PC-3 (cell line): ENCODE measurements at regions not wholly inside any gene's neighbourhood (a gene's known extent, or its start where the extent isn't known, plus 50 kb on each side); places are given as distances from the start of the nearest gene placed in this dataset.

ENCODE experiments used
- ATAC-seq: fragments of 200-7000 bp; cut with Tn5 transposase; 2 replicates; pipeline ENCODE4 v1.9.1; 2020; ENCODE audit warnings: mild to moderate bottlenecking, moderate library complexity
- BruUV-seq: library from RNA; stranded (reverse); fragments of 400-500 nt; replicated peaks from 2 replicates; lab custom pipeline; 2021; lab: Mats Ljungman, UMichigan
- CTCF ChIA-PET: fragments of 300-600 bp; sonication (Branson Sonifier 250); formaldehyde crosslinking; loops from one replicate; lab custom pipeline; 2022; ENCODE audit warnings: antibody characterized with exemption; lab: Charles Lee
- POLR2A ChIA-PET: fragments of 300-600 bp; sonication (Branson Sonifier 250); formaldehyde crosslinking; loops from one replicate; lab custom pipeline; 2022; ENCODE audit warnings: antibody characterized with exemption; ENCODE audit not compliant: unreplicated experiment; lab: Charles Lee
- DNase-seq: peaks from one replicate; pipeline ENCODE4 v3.0.0-alpha.2; 2015
- H2AFZ ChIP-seq: fragments of 300-600 bp; sonication (generic); 2 replicates; pipeline ENCODE4 v1.6.0; 2016; ENCODE audit warnings: antibody characterized with exemption, low read length
- H3F3A ChIP-seq: fragments of 300-600 bp; sonication (generic); one replicate; pipeline ENCODE4 v1.6.0; 2017; ENCODE audit warnings: antibody characterized with exemption, low read length, control low read depth, mild to moderate bottlenecking; ENCODE audit not compliant: unreplicated experiment
- H3K27ac ChIP-seq: fragments of 300-600 bp; sonication (generic); 2 replicates; pipeline ENCODE4 v1.5.1; 2016; ENCODE audit warnings: mild to moderate bottlenecking, low read length
- H3K27me3 ChIP-seq: fragments of 300-600 bp; sonication (generic); 2 replicates; pipeline ENCODE4 v1.6.1; 2016; ENCODE audit warnings: low read length, mixed read lengths
- H3K36me3 ChIP-seq: fragments of 300-600 bp; sonication (generic); 2 replicates; pipeline ENCODE4 v1.6.1; 2016; ENCODE audit warnings: low read depth, mixed run types, low read length, mixed read lengths
- H3K4me1 ChIP-seq: fragments of 300-600 bp; sonication (generic); 2 replicates; pipeline ENCODE4 v1.5.1; 2016; ENCODE audit warnings: low read length; ENCODE audit not compliant: insufficient read depth
- H3K4me2 ChIP-seq: fragments of 300-600 bp; sonication (generic); 2 replicates; pipeline ENCODE4 v1.6.0; 2016; ENCODE audit warnings: low read length
- H3K4me3 ChIP-seq: fragments of 300-600 bp; sonication (generic); 2 replicates; pipeline ENCODE4 v1.5.1; 2016; ENCODE audit warnings: mild to moderate bottlenecking, low read length, mixed read lengths
- H3K79me2 ChIP-seq: fragments of 300-600 bp; sonication (generic); 2 replicates; pipeline ENCODE4 v1.6.1; 2017; ENCODE audit warnings: low read length, mixed read lengths
- H3K9ac ChIP-seq: fragments of 300-600 bp; sonication (generic); 2 replicates; pipeline ENCODE4 v1.6.0; 2016; ENCODE audit warnings: mild to moderate bottlenecking, low read length
- H3K9me2 ChIP-seq: fragments of 300-600 bp; sonication (generic); replicated peaks from 2 replicates; pipeline ENCODE4 v1.6.1; 2016; ENCODE audit warnings: mixed run types, low read length, mixed read lengths
- H3K9me3 ChIP-seq: fragments of 300-600 bp; sonication (generic); 2 replicates; pipeline ENCODE4 v1.6.1; 2016; ENCODE audit warnings: low read length, mixed read lengths
- H4K20me1 ChIP-seq: fragments of 300-600 bp; sonication (generic); 2 replicates; pipeline ENCODE4 v1.6.1; 2016; ENCODE audit warnings: low read length, mixed read lengths
- EZH2 ChIP-seq: fragments of 300-600 bp; sonication (generic); IDR thresholded peaks from one replicate; pipeline ENCODE4 v1.6.1; 2017; ENCODE audit warnings: antibody characterized with exemption, mild to moderate bottlenecking, low read length; ENCODE audit not compliant: unreplicated experiment
- EZH2phosphoT487 ChIP-seq: fragments of 300-600 bp; sonication (generic); IDR thresholded peaks from 2 replicates; pipeline ENCODE4 v1.6.1; 2018; ENCODE audit warnings: mild to moderate bottlenecking, antibody characterized with exemption, low read length, borderline replicate concordance
- intact Hi-C: fragments of 100-400 bp; cut with micrococcal nuclease; formaldehyde crosslinking; loops from 2 replicates; pipeline ENCODE4 v1.9.0; 2023
- TF ChIP-seq, protein P1 (sequence below): fragments of 300-600 bp; sonication (generic); conservative IDR thresholded peaks from 2 replicates; pipeline ENCODE4 v1.5.1; 2017; ENCODE audit warnings: antibody characterized with exemption, low read depth, mild to moderate bottlenecking, low read length

DNA sequence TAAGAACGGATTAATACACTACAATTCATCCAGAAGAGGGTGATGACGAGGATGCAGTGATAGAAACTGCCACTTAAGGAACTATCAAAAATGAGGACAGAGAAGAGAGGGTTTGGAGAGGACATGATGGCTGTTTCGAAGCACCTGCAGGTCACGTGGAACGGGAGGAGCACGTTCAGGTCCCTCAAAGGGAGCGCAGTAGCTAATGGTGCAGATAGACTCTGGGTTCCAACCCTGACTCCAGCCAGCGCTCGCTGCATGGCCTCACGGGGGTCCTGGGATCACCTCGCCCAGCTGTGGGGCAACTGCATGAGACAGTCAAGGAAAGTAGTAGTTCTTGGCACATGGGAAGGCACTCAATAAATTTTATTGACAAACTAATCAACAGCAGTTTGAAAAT, 208.6 kb upstream of the RNF32 start:
- Histone ChIP-seq H3K79me2 (no peaks in the 10 kb centered on the region), H3K27ac (no peak overlapping the region), H4K20me1 (no peaks in the 10 kb centered on the region), H3K4me3 (no peak overlapping the region), H3K9me3 (no peaks in the 10 kb centered on the region), H3K36me3 (no peaks in the 10 kb centered on the region), H3K4me1 (no peaks in the 10 kb centered on the region), H3K27me3 (peaks cover 45% of the 10 kb centered on the region), H3F3A (no peaks in the 10 kb centered on the region), H3K4me2 (no peak overlapping the region), H2AFZ (no peak overlapping the region), H3K9me2 (no peaks in the 10 kb centered on the region), H3K9ac (no peak overlapping the region)
- no TSS peak for BruUV-seq
- POLR2A ChIA-PET = no interaction called here
- ATAC-seq = no peak
- CTCF ChIA-PET = no interaction called here
- DNase-seq = no peak
- TF ChIP-seq EZH2phosphoT487 (no peak), EZH2 (no peak)
- TF ChIP-seq, protein P1, sequence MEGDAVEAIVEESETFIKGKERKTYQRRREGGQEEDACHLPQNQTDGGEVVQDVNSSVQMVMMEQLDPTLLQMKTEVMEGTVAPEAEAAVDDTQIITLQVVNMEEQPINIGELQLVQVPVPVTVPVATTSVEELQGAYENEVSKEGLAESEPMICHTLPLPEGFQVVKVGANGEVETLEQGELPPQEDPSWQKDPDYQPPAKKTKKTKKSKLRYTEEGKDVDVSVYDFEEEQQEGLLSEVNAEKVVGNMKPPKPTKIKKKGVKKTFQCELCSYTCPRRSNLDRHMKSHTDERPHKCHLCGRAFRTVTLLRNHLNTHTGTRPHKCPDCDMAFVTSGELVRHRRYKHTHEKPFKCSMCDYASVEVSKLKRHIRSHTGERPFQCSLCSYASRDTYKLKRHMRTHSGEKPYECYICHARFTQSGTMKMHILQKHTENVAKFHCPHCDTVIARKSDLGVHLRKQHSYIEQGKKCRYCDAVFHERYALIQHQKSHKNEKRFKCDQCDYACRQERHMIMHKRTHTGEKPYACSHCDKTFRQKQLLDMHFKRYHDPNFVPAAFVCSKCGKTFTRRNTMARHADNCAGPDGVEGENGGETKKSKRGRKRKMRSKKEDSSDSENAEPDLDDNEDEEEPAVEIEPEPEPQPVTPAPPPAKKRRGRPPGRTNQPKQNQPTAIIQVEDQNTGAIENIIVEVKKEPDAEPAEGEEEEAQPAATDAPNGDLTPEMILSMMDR = no peak
- intact Hi-C loops = no loop called here

DNA sequence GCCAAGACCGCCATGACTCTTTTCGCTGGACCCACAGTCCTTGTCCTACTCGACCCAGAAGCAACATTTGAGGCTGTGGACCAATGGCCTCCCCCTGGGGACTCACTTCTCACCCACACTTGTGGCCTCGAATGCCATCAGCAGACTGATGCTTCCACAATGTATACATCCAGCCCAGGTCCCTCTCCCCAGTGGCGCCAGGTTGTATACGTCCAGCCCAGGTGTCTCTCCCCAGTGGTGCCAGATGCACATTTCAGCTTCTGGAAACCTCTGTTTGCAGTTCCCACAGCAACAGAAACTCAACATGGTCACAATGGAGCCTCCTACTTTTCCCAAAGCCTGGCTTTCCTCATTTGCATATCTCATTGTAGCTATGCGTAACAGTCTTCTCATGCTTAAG, 210.5 kb upstream of the RNF32 start:
- no TSS peak for BruUV-seq

DNA sequence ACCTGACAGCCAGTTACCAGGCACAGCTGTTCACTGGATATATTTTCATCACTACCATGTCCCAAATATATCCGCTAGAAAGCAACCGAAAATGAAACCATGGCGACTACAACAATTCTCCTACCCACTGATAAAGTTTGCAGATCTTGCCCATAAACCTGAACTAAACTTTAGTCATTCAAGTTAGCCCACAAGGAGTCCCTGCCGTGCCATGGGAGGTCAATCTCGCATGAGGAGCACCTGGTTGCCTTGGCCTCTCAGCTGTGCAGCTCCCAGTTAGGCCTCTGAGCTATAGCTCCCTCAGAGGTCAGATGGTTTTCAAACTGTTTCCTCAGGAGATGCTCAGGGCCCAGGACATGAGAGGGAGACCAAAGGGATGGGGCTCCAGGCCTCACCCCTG, 211.1 kb upstream of the RNF32 start:
- TF ChIP-seq EZH2 = no peak
- TF ChIP-seq, protein P1 = no peak
- TF ChIP-seq EZH2phosphoT487 = no peak

More for the DNA sequence above, 210.5 kb upstream of the RNF32 start:
- H3K27me3 ChIP-seq = peaks cover 32% of the 10 kb centered on the region
- no peaks in the 10 kb centered on the region for H3K36me3 ChIP-seq
- H3F3A ChIP-seq = no peaks in the 10 kb centered on the region
- H3K4me3 ChIP-seq = no peak overlapping the region
- H3K79me2 ChIP-seq = no peaks in the 10 kb centered on the region
- H4K20me1 ChIP-seq = no peaks in the 10 kb centered on the region
- no peaks in the 10 kb centered on the region for H3K9me2 ChIP-seq
- intact Hi-C loops = no loop called here
- TF ChIP-seq EZH2 (no peak), EZH2phosphoT487 (no peak)
- TF ChIP-seq, protein P1 = no peak
- DNase-seq = no peak
- no peak overlapping the region for H3K27ac ChIP-seq
- H3K4me2 ChIP-seq = no peak overlapping the region
- no peaks in the 10 kb centered on the region for H3K9me3 ChIP-seq
- H2AFZ ChIP-seq = no peak overlapping the region
- no peak for ATAC-seq
- POLR2A ChIA-PET = no interaction called here
- no peaks in the 10 kb centered on the region for H3K4me1 ChIP-seq
- no peak overlapping the region for H3K9ac ChIP-seq
- CTCF ChIA-PET = no interaction called here

More for the DNA sequence above, 211.1 kb upstream of the RNF32 start:
- DNase-seq = no peak
- H3K79me2 ChIP-seq = no peaks in the 10 kb centered on the region
- H3K36me3 ChIP-seq = no peaks in the 10 kb centered on the region
- BruUV-seq = no TSS peak
- no peak overlapping the region for H3K27ac ChIP-seq
- no peak overlapping the region for H2AFZ ChIP-seq
- no peaks in the 10 kb centered on the region for H3K4me1 ChIP-seq
- H3K27me3 ChIP-seq = peaks cover 30% of the 10 kb centered on the region
- ATAC-seq = no peak
- no peaks in the 10 kb centered on the region for H4K20me1 ChIP-seq
- no peak overlapping the region for H3K4me2 ChIP-seq
- intact Hi-C loops = no loop called here
- H3K4me3 ChIP-seq = no peak overlapping the region
- POLR2A ChIA-PET = no interaction called here
- H3K9me3 ChIP-seq = no peaks in the 10 kb centered on the region
- CTCF ChIA-PET = no interaction called here
- H3K9ac ChIP-seq = no peak overlapping the region
- no peaks in the 10 kb centered on the region for H3K9me2 ChIP-seq
- no peaks in the 10 kb centered on the region for H3F3A ChIP-seq
